ENCODE measurements at regions not wholly inside any gene's neighbourhood (a gene's known extent, or its start where the extent isn't known, plus 50 kb on each side); places are given as distances from the start of the nearest gene placed in this dataset.

GRCh38 chrX:7247346-7247745, 99.4 kb upstream of the PUDP start:
- no peak for TF ChIP-seq CTCF (IDR thresholded peaks at IDR 0.05; ENCODE audit: control extremely low read depth, extremely low read depth)
- Histone ChIP-seq H3K36me3 (ENCODE audit: control insufficient read depth in 4 of 4, insufficient read depth in 4 of 4, low read length in 4 of 4) (no peaks in the 10 kb centered on the region), H3K27ac (ENCODE audit: low read depth in 1 of 2, low read length in 1 of 2) (no peak overlapping the region), H3K27me3 (ENCODE audit: control insufficient read depth in 3 of 3, insufficient read depth in 3 of 3, low read length in 2 of 3) (peaks cover 0 to 24% (median 7%) of the 10 kb centered on the region in 3 donors), H3K9me3 (ENCODE audit: control insufficient read depth in 4 of 4, insufficient read depth in 3 of 4, low read length in 3 of 4) (peaks cover 0 to 4% (median 0%) of the 10 kb centered on the region in 4 donors), H3K4me3 (no peak overlapping the region), H3K4me1 (ENCODE audit: control insufficient read depth in 5 of 5, insufficient read depth in 5 of 5, low read length in 5 of 5) (peaks cover 0 to 3% (median 0%) of the 10 kb centered on the region in 5 donors), H3K9ac (ENCODE audit: insufficient read depth in 1 of 2, low read length in 2 of 2) (no peak overlapping the region)
- 26 to 58% methylated on average over 2 of the region's 2 CpGs for WGBS, 2 donors
- DNase-seq: no peak
- no peak for ATAC-seq (ENCODE audit: insufficient read depth, low FRiP score)

- ATAC-seq (ENCODE audit: insufficient read depth, low FRiP score): no peak
- WGBS, 2 donors: 49 to 69% methylated on average over 3 of the region's 3 CpGs
Measured at GRCh38 chrX:7244405-7244804, 96.5 kb upstream of the PUDP start.

GRCh38 chrX:7242613-7243012, 94.7 kb upstream of the PUDP start:
- no peak overlapping the region for H3K4me3 ChIP-seq
- H3K9me3 ChIP-seq (ENCODE audit: control insufficient read depth in 4 of 4, insufficient read depth in 3 of 4, low read length in 3 of 4): no peaks in the 10 kb centered on the region
- no peak overlapping the region for H3K27ac ChIP-seq (ENCODE audit: low read depth in 1 of 2, low read length in 1 of 2)
- no peak for TF ChIP-seq CTCF (IDR thresholded peaks at IDR 0.05; ENCODE audit: control extremely low read depth, extremely low read depth)
- ATAC-seq (ENCODE audit: insufficient read depth, low FRiP score) (no peak), DNase-seq (no peak)
- H3K36me3 ChIP-seq (ENCODE audit: control insufficient read depth in 4 of 4, insufficient read depth in 4 of 4, low read length in 4 of 4): no peaks in the 10 kb centered on the region
- H3K27me3 ChIP-seq (ENCODE audit: control insufficient read depth in 3 of 3, insufficient read depth in 3 of 3, low read length in 2 of 3): peaks cover 0 to 26% (median 9%) of the 10 kb centered on the region in 3 donors
- no peaks in the 10 kb centered on the region for H3K4me1 ChIP-seq (ENCODE audit: control insufficient read depth in 5 of 5, insufficient read depth in 5 of 5, low read length in 5 of 5)
- H3K9ac ChIP-seq (ENCODE audit: insufficient read depth in 1 of 2, low read length in 2 of 2): no peak overlapping the region
- 89 to 98% methylated on average over 1 of the region's 1 CpG for WGBS, 2 donors

More at GRCh38 chrX:7244405-7244804, 96.5 kb upstream of the PUDP start:
- no peaks in the 10 kb centered on the region for H3K4me1 ChIP-seq (ENCODE audit: control insufficient read depth in 5 of 5, insufficient read depth in 5 of 5, low read length in 5 of 5)
- peaks cover 0 to 3% (median 0%) of the 10 kb centered on the region in 4 donors for H3K9me3 ChIP-seq (ENCODE audit: control insufficient read depth in 4 of 4, insufficient read depth in 3 of 4, low read length in 3 of 4)
- no peak overlapping the region for H3K4me3 ChIP-seq
- H3K36me3 ChIP-seq (ENCODE audit: control insufficient read depth in 4 of 4, insufficient read depth in 4 of 4, low read length in 4 of 4): no peaks in the 10 kb centered on the region
- H3K27me3 ChIP-seq (ENCODE audit: control insufficient read depth in 3 of 3, insufficient read depth in 3 of 3, low read length in 2 of 3): peaks cover 0 to 29% (median 10%) of the 10 kb centered on the region in 3 donors
- no peak for DNase-seq
- TF ChIP-seq CTCF (IDR thresholded peaks at IDR 0.05; ENCODE audit: control extremely low read depth, extremely low read depth): no peak
- H3K27ac ChIP-seq (ENCODE audit: low read depth in 1 of 2, low read length in 1 of 2): no peak overlapping the region
- H3K9ac ChIP-seq (ENCODE audit: insufficient read depth in 1 of 2, low read length in 2 of 2): no peak overlapping the region

GRCh38 chrX:7240929-7241328, 93.0 kb upstream of the PUDP start:
- Histone ChIP-seq H3K9ac (ENCODE audit: insufficient read depth in 1 of 2, low read length in 2 of 2) (no peak overlapping the region), H3K36me3 (ENCODE audit: control insufficient read depth in 4 of 4, insufficient read depth in 4 of 4, low read length in 4 of 4) (no peaks in the 10 kb centered on the region), H3K4me1 (ENCODE audit: control insufficient read depth in 5 of 5, insufficient read depth in 5 of 5, low read length in 5 of 5) (no peaks in the 10 kb centered on the region), H3K9me3 (ENCODE audit: control insufficient read depth in 4 of 4, insufficient read depth in 3 of 4, low read length in 3 of 4) (no peaks in the 10 kb centered on the region), H3K27ac (ENCODE audit: low read depth in 1 of 2, low read length in 1 of 2) (no peak overlapping the region), H3K27me3 (ENCODE audit: control insufficient read depth in 3 of 3, insufficient read depth in 3 of 3, low read length in 2 of 3) (peaks cover 0 to 30% (median 13%) of the 10 kb centered on the region in 3 donors), H3K4me3 (no peak overlapping the region)
- WGBS, 2 donors: 95% methylated on average over 2 of the region's 2 CpGs
- DNase-seq: no peak
- no peak for ATAC-seq (ENCODE audit: insufficient read depth, low FRiP score)
- no peak for TF ChIP-seq CTCF (IDR thresholded peaks at IDR 0.05; ENCODE audit: control extremely low read depth, extremely low read depth)
